ENCODE measurements at regions not wholly inside any gene's neighbourhood (a gene's known extent, or its start where the extent isn't known, plus 50 kb on each side); places are given as distances from the start of the nearest gene placed in this dataset.

GRCh38 chr7:84549409-84549808 lies 354.8 kb upstream of the SEMA3A start:
- Histone ChIP-seq H3K36me3 (ENCODE audit: insufficient read depth, low read length) (no peaks in the 10 kb centered on the region), H3K79me2 (ENCODE audit: control insufficient read depth, insufficient read depth, low read length, unreplicated experiment) (no peaks in the 10 kb centered on the region), H3K4me1 (ENCODE audit: control insufficient read depth, insufficient read depth, low read length, unreplicated experiment) (no peaks in the 10 kb centered on the region), H3K27ac (ENCODE audit: low read depth, low read length) (no peak overlapping the region), H2AFZ (ENCODE audit: low read length, unreplicated experiment) (no peak overlapping the region), H3K4me3 (ENCODE audit: low read depth, low read length) (no peak overlapping the region), H3K27me3 (ENCODE audit: insufficient read depth, low read length) (no peaks in the 10 kb centered on the region)

- Histone ChIP-seq H2AFZ (ENCODE audit: low read length, unreplicated experiment) (no peak overlapping the region), H3K4me3 (ENCODE audit: low read depth, low read length) (no peak overlapping the region), H3K4me1 (ENCODE audit: control insufficient read depth, insufficient read depth, low read length, unreplicated experiment) (no peaks in the 10 kb centered on the region), H3K36me3 (ENCODE audit: insufficient read depth, low read length) (no peaks in the 10 kb centered on the region), H3K79me2 (ENCODE audit: control insufficient read depth, insufficient read depth, low read length, unreplicated experiment) (no peaks in the 10 kb centered on the region), H3K27me3 (ENCODE audit: insufficient read depth, low read length) (no peaks in the 10 kb centered on the region), H3K27ac (ENCODE audit: low read depth, low read length) (no peak overlapping the region)
Observed at GRCh38 chr7:84548366-84549365, 354.1 kb upstream of the SEMA3A start.

- H2AFZ ChIP-seq (ENCODE audit: low read length, unreplicated experiment), result no peak overlapping the region
- no peaks in the 10 kb centered on the region for H3K27me3 ChIP-seq (ENCODE audit: insufficient read depth, low read length)
Observed at GRCh38 chr7:84547331-84547730, 352.7 kb upstream of the SEMA3A start.

GRCh38 chr7:84546403-84546802 lies 351.8 kb upstream of the SEMA3A start:
- Histone ChIP-seq H3K4me3 (ENCODE audit: low read depth, low read length) (no peak overlapping the region), H3K36me3 (ENCODE audit: insufficient read depth, low read length) (no peaks in the 10 kb centered on the region), H3K4me1 (ENCODE audit: control insufficient read depth, insufficient read depth, low read length, unreplicated experiment) (no peaks in the 10 kb centered on the region), H3K27ac (ENCODE audit: low read depth, low read length) (no peak overlapping the region), H3K27me3 (ENCODE audit: insufficient read depth, low read length) (no peaks in the 10 kb centered on the region), H3K79me2 (ENCODE audit: control insufficient read depth, insufficient read depth, low read length, unreplicated experiment) (no peaks in the 10 kb centered on the region), H2AFZ (ENCODE audit: low read length, unreplicated experiment) (no peak overlapping the region)

More at GRCh38 chr7:84547331-84547730, 352.7 kb upstream of the SEMA3A start:
- Histone ChIP-seq H3K79me2 (ENCODE audit: control insufficient read depth, insufficient read depth, low read length, unreplicated experiment) (no peaks in the 10 kb centered on the region), H3K4me3 (ENCODE audit: low read depth, low read length) (no peak overlapping the region), H3K4me1 (ENCODE audit: control insufficient read depth, insufficient read depth, low read length, unreplicated experiment) (no peaks in the 10 kb centered on the region), H3K27ac (ENCODE audit: low read depth, low read length) (no peak overlapping the region), H3K36me3 (ENCODE audit: insufficient read depth, low read length) (no peaks in the 10 kb centered on the region)

- Histone ChIP-seq H3K4me3 (ENCODE audit: low read depth, low read length) (no peak overlapping the region), H3K27ac (ENCODE audit: low read depth, low read length) (no peak overlapping the region), H3K27me3 (ENCODE audit: insufficient read depth, low read length) (no peaks in the 10 kb centered on the region), H3K4me1 (ENCODE audit: control insufficient read depth, insufficient read depth, low read length, unreplicated experiment) (no peaks in the 10 kb centered on the region), H3K79me2 (ENCODE audit: control insufficient read depth, insufficient read depth, low read length, unreplicated experiment) (no peaks in the 10 kb centered on the region), H3K36me3 (ENCODE audit: insufficient read depth, low read length) (no peaks in the 10 kb centered on the region), H2AFZ (ENCODE audit: low read length, unreplicated experiment) (no peak overlapping the region)
Observed at GRCh38 chr7:84538268-84538667, 343.7 kb upstream of the SEMA3A start.

GRCh38 chr7:84536271-84536870 lies 341.8 kb upstream of the SEMA3A start:
- no peak overlapping the region for H2AFZ ChIP-seq (ENCODE audit: low read length, unreplicated experiment)
- no peaks in the 10 kb centered on the region for H3K4me1 ChIP-seq (ENCODE audit: control insufficient read depth, insufficient read depth, low read length, unreplicated experiment)
- H3K4me3 ChIP-seq (ENCODE audit: low read depth, low read length), result no peak overlapping the region; the same call in 1 of the 2 replicates
- H3K79me2 ChIP-seq (ENCODE audit: control insufficient read depth, insufficient read depth, low read length, unreplicated experiment), result no peaks in the 10 kb centered on the region
- no peak overlapping the region for H3K27ac ChIP-seq (ENCODE audit: low read depth, low read length)
- no peaks in the 10 kb centered on the region for H3K36me3 ChIP-seq (ENCODE audit: insufficient read depth, low read length)
- no peaks in the 10 kb centered on the region for H3K27me3 ChIP-seq (ENCODE audit: insufficient read depth, low read length)

- Histone ChIP-seq H3K79me2 (ENCODE audit: control insufficient read depth, insufficient read depth, low read length, unreplicated experiment) (no peaks in the 10 kb centered on the region), H2AFZ (ENCODE audit: low read length, unreplicated experiment) (no peak overlapping the region), H3K4me3 (ENCODE audit: low read depth, low read length) (no peak overlapping the region; the same call in 1 of the 2 replicates), H3K36me3 (ENCODE audit: insufficient read depth, low read length) (no peaks in the 10 kb centered on the region), H3K4me1 (ENCODE audit: control insufficient read depth, insufficient read depth, low read length, unreplicated experiment) (no peaks in the 10 kb centered on the region), H3K27me3 (ENCODE audit: insufficient read depth, low read length) (no peaks in the 10 kb centered on the region), H3K27ac (ENCODE audit: low read depth, low read length) (no peak overlapping the region)
Observed at GRCh38 chr7:84535580-84536270, 341.1 kb upstream of the SEMA3A start.

- Histone ChIP-seq H3K27ac (ENCODE audit: low read depth, low read length) (no peak overlapping the region), H3K4me1 (ENCODE audit: control insufficient read depth, insufficient read depth, low read length, unreplicated experiment) (peaks cover 17% of the 10 kb centered on the region), H2AFZ (ENCODE audit: low read length, unreplicated experiment) (no peak overlapping the region), H3K36me3 (ENCODE audit: insufficient read depth, low read length) (no peaks in the 10 kb centered on the region), H3K27me3 (ENCODE audit: insufficient read depth, low read length) (no peaks in the 10 kb centered on the region), H3K79me2 (ENCODE audit: control insufficient read depth, insufficient read depth, low read length, unreplicated experiment) (no peaks in the 10 kb centered on the region), H3K4me3 (ENCODE audit: low read depth, low read length) (no peak overlapping the region)
Observed at GRCh38 chr7:84533182-84533581, 338.6 kb upstream of the SEMA3A start.

GRCh38 chr7:84532196-84532595 lies 337.6 kb upstream of the SEMA3A start:
- Histone ChIP-seq H3K27ac (ENCODE audit: low read depth, low read length) (no peak overlapping the region), H3K27me3 (ENCODE audit: insufficient read depth, low read length) (no peaks in the 10 kb centered on the region), H3K4me1 (ENCODE audit: control insufficient read depth, insufficient read depth, low read length, unreplicated experiment) (peaks cover 17% of the 10 kb centered on the region), H3K4me3 (ENCODE audit: low read depth, low read length) (no peak overlapping the region), H3K79me2 (ENCODE audit: control insufficient read depth, insufficient read depth, low read length, unreplicated experiment) (no peaks in the 10 kb centered on the region), H2AFZ (ENCODE audit: low read length, unreplicated experiment) (no peak overlapping the region), H3K36me3 (ENCODE audit: insufficient read depth, low read length) (no peaks in the 10 kb centered on the region)

GRCh38 chr7:84529480-84530205 lies 335.1 kb upstream of the SEMA3A start:
- no peaks in the 10 kb centered on the region for H3K79me2 ChIP-seq (ENCODE audit: control insufficient read depth, insufficient read depth, low read length, unreplicated experiment)
- no peaks in the 10 kb centered on the region for H3K27me3 ChIP-seq (ENCODE audit: insufficient read depth, low read length)
- no peak overlapping the region for H2AFZ ChIP-seq (ENCODE audit: low read length, unreplicated experiment)
- no peaks in the 10 kb centered on the region for H3K36me3 ChIP-seq (ENCODE audit: insufficient read depth, low read length)
- no peak overlapping the region for H3K4me3 ChIP-seq (ENCODE audit: low read depth, low read length)
- H3K4me1 ChIP-seq (ENCODE audit: control insufficient read depth, insufficient read depth, low read length, unreplicated experiment), result peaks cover 21% of the 10 kb centered on the region
- H3K27ac ChIP-seq (ENCODE audit: low read depth, low read length), result peak overlapping the region; percentile 61
